H54 (cell line): ENCODE measurements at regions not wholly inside any gene's neighbourhood (a gene's known extent, or its start where the extent isn't known, plus 50 kb on each side); places are given as distances from the start of the nearest gene placed in this dataset.
"Not testable (repeated sequence)": the region's sequence is repeated elsewhere in the genome, so short reads cannot be mapped to it uniquely, and the experiment has no call there.

Source experiments
- DNase-seq: peaks from one replicate; pipeline ENCODE4 v3.0.0; 2011; ENCODE audit warnings: low spot score, mixed read lengths; ENCODE audit not compliant: insufficient read length
- FAIRE-seq: peaks from 3 replicates; lab custom pipeline; 2011; peaks lifted over from hg19 to GRCh38; lab: Jason Lieb, UNC
- POLR2A ChIP-seq: IDR thresholded peaks from 2 replicates; pipeline ENCODE4 v1.6.1; 2011; ENCODE audit warnings: low read depth, mild to moderate bottlenecking, low read length

GRCh38 chr13:19056984-19057490 is 124.6 kb downstream of the TUBA3C start:
- no peak for FAIRE-seq
- no peak for TF ChIP-seq POLR2A
- no peak for DNase-seq

GRCh38 chr13:19056355-19056880 is 125.2 kb downstream of the TUBA3C start:
- no peak for TF ChIP-seq POLR2A
- FAIRE-seq (no peak), DNase-seq (no peak)

GRCh38 chr13:19055611-19056010 is 126.0 kb downstream of the TUBA3C start:
- no peak for FAIRE-seq
- no peak for TF ChIP-seq POLR2A

GRCh38 chr13:19053561-19053960 is 128.1 kb downstream of the TUBA3C start:
- TF ChIP-seq POLR2A = no peak
- FAIRE-seq = no peak
- no peak for DNase-seq

More at GRCh38 chr13:19055611-19056010, 126.0 kb downstream of the TUBA3C start:
- DNase-seq = no peak

GRCh38 chr13:19052931-19053330 is 128.7 kb downstream of the TUBA3C start:
- FAIRE-seq (no peak), DNase-seq (no peak)
- TF ChIP-seq POLR2A = no peak

- DNase-seq (no peak), FAIRE-seq (no peak)
- no peak for TF ChIP-seq POLR2A
Measured at GRCh38 chr13:19052180-19052579, 129.4 kb downstream of the TUBA3C start.

- DNase-seq (no peak), FAIRE-seq (no peak)
- no peak for TF ChIP-seq POLR2A
Measured at GRCh38 chr13:19050901-19051300, 130.7 kb downstream of the TUBA3C start.

- not testable (repeated sequence) for DNase-seq, FAIRE-seq
Measured at GRCh38 chr13:19049624-19050023, 132.0 kb downstream of the TUBA3C start.

- no peak for TF ChIP-seq POLR2A
- DNase-seq = no peak
- FAIRE-seq = no peak
Measured at GRCh38 chr13:19048381-19048780, 133.2 kb downstream of the TUBA3C start.

- TF ChIP-seq POLR2A = no peak
- FAIRE-seq = no peak
- DNase-seq = no peak
Measured at GRCh38 chr13:19023115-19023514, 158.5 kb downstream of the TUBA3C start.

- no peak for TF ChIP-seq POLR2A
- FAIRE-seq = no peak
- DNase-seq = no peak
Measured at GRCh38 chr13:19020988-19021387, 160.6 kb downstream of the TUBA3C start.

- TF ChIP-seq POLR2A = no peak
- no peak for FAIRE-seq
- no peak for DNase-seq
Measured at GRCh38 chr13:18998389-18998788, 183.2 kb downstream of the TUBA3C start.

- DNase-seq (no peak), FAIRE-seq (no peak)
- TF ChIP-seq POLR2A = no peak
Measured at GRCh38 chr13:18996627-18997051, 185.0 kb downstream of the TUBA3C start.

GRCh38 chr13:18996221-18996620 is 185.4 kb downstream of the TUBA3C start:
- TF ChIP-seq POLR2A = no peak
- FAIRE-seq (no peak), DNase-seq (no peak)

GRCh38 chr13:18995259-18995873 is 186.3 kb downstream of the TUBA3C start:
- no peak for DNase-seq
- no peak for TF ChIP-seq POLR2A
- no peak for FAIRE-seq
